ENCODE measurements at regions not wholly inside any gene's neighbourhood (a gene's known extent, or its start where the extent isn't known, plus 50 kb on each side); places are given as distances from the start of the nearest gene placed in this dataset.

DNA sequence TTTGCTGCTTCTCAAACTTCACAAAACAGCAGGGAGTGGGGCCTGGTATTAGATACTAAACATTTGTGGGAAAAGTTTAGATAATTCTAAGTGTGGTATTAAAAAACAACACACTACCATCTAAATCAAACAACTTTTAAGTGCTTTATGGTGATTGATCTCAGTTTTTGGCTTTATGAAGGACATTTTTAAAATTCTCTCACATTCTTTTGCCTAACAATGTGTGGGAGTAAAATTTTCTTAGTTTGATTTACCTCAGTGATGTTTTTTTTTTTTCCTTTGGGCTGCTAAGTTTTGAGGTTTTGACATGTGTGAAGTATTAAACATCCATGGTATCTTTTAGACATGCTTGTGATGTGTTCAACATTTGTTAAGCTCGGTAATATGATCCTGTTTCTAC is 116.2 kb downstream of the DISP1 start:
- DNase-seq: no peak
- Histone ChIP-seq H3K18ac (ENCODE audit: low read depth in 1 of 2, low read length in 2 of 2) (no peak overlapping the region), H3K4me2 (ENCODE audit: low read length, poor library complexity, severe bottlenecking) (no peak overlapping the region), H2AFZ (ENCODE audit: low read depth, low read length) (no peak overlapping the region), H3K4ac (ENCODE audit: low read depth in 1 of 2, low read length in 2 of 2) (no peak overlapping the region), H3K23ac (ENCODE audit: low read length in 2 of 2) (no peak overlapping the region), H3K27ac (ENCODE audit: low read length, poor library complexity, severe bottlenecking) (no peak overlapping the region), H3K36me3 (ENCODE audit: control insufficient read depth in 1 of 2, insufficient read depth in 2 of 2, low read depth in 1 of 2, low read length in 2 of 2) (no peaks in the 10 kb centered on the region), H4K91ac (ENCODE audit: low read length) (no peak overlapping the region), H3K27me3 (ENCODE audit: control insufficient read depth in 1 of 2, insufficient read depth in 1 of 2, low read length in 2 of 2) (no peaks in the 10 kb centered on the region), H2AK5ac (ENCODE audit: low read length, severe bottlenecking) (no peak overlapping the region), H4K8ac (ENCODE audit: low read length) (no peak overlapping the region), H3K4me3 (ENCODE audit: insufficient read depth in 1 of 2, low read depth in 1 of 2, low read length in 2 of 2) (no peak overlapping the region), H3K9me3 (ENCODE audit: control insufficient read depth, low read length) (no peaks in the 10 kb centered on the region), H3K79me1 (replicated peaks; ENCODE audit: low read length, poor library complexity, severe bottlenecking) (peaks cover 2% of the 10 kb centered on the region), H2BK5ac (ENCODE audit: low read depth, low read length, poor library complexity, severe bottlenecking) (no peak overlapping the region), H3K14ac (ENCODE audit: low read length in 2 of 2) (no peak overlapping the region), H2BK15ac (ENCODE audit: low read depth, poor library complexity, severe bottlenecking) (no peak overlapping the region), H2BK120ac (ENCODE audit: low read depth, low read length) (no peak overlapping the region), H2BK12ac (ENCODE audit: low read length in 2 of 2) (no peak overlapping the region), H3K4me1 (ENCODE audit: control insufficient read depth, insufficient read depth, low read depth, low read length) (peaks cover 2% of the 10 kb centered on the region), H3K9ac (ENCODE audit: low read length) (no peak overlapping the region)
- 100% methylated on average over 1 of the region's 1 CpG for WGBS

DNA sequence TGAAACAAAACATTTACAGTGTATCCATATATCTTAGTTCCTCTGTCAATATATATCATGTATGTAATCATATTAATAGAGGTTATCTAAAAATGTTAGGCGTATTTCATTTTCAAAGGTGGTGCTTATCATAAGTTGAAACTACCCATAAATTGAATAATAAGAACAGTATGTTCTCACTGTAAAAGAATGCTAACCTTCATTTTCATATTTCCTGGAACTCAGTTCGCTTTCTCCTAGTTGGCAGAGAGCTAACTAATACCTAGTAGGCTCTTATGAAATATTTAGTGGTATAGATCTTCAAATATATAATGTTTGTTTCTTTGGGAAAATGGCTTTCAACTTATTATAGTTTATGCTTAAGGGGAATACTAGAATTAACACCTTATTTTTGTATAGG is 118.4 kb downstream of the DISP1 start:
- Histone ChIP-seq H3K79me1 (replicated peaks; ENCODE audit: low read length, poor library complexity, severe bottlenecking) (peaks cover 3% of the 10 kb centered on the region), H3K4me1 (ENCODE audit: control insufficient read depth, insufficient read depth, low read depth, low read length) (no peaks in the 10 kb centered on the region), H2AFZ (ENCODE audit: low read depth, low read length) (no peak overlapping the region), H3K36me3 (ENCODE audit: control insufficient read depth in 1 of 2, insufficient read depth in 2 of 2, low read depth in 1 of 2, low read length in 2 of 2) (no peaks in the 10 kb centered on the region), H3K18ac (ENCODE audit: low read depth in 1 of 2, low read length in 2 of 2) (no peak overlapping the region), H3K27me3 (ENCODE audit: control insufficient read depth in 1 of 2, insufficient read depth in 1 of 2, low read length in 2 of 2) (no peaks in the 10 kb centered on the region), H3K23ac (ENCODE audit: low read length in 2 of 2) (no peak overlapping the region), H4K91ac (ENCODE audit: low read length) (no peak overlapping the region), H2BK120ac (ENCODE audit: low read depth, low read length) (no peak overlapping the region), H2BK12ac (ENCODE audit: low read length in 2 of 2) (no peak overlapping the region), H3K4me2 (ENCODE audit: low read length, poor library complexity, severe bottlenecking) (no peak overlapping the region), H3K14ac (ENCODE audit: low read length in 2 of 2) (no peak overlapping the region), H3K4me3 (ENCODE audit: insufficient read depth in 1 of 2, low read depth in 1 of 2, low read length in 2 of 2) (no peak overlapping the region), H2BK5ac (ENCODE audit: low read depth, low read length, poor library complexity, severe bottlenecking) (no peak overlapping the region), H4K8ac (ENCODE audit: low read length) (no peak overlapping the region), H3K9ac (ENCODE audit: low read length) (no peak overlapping the region), H2BK15ac (ENCODE audit: low read depth, poor library complexity, severe bottlenecking) (no peak overlapping the region), H2AK5ac (ENCODE audit: low read length, severe bottlenecking) (no peak overlapping the region), H3K4ac (ENCODE audit: low read depth in 1 of 2, low read length in 2 of 2) (no peak overlapping the region), H3K9me3 (ENCODE audit: control insufficient read depth, low read length) (no peaks in the 10 kb centered on the region), H3K27ac (ENCODE audit: low read length, poor library complexity, severe bottlenecking) (no peak overlapping the region)
- no CpG with 5 or more reads among the region's 2 CpGs for WGBS
- DNase-seq: no peak

DNA sequence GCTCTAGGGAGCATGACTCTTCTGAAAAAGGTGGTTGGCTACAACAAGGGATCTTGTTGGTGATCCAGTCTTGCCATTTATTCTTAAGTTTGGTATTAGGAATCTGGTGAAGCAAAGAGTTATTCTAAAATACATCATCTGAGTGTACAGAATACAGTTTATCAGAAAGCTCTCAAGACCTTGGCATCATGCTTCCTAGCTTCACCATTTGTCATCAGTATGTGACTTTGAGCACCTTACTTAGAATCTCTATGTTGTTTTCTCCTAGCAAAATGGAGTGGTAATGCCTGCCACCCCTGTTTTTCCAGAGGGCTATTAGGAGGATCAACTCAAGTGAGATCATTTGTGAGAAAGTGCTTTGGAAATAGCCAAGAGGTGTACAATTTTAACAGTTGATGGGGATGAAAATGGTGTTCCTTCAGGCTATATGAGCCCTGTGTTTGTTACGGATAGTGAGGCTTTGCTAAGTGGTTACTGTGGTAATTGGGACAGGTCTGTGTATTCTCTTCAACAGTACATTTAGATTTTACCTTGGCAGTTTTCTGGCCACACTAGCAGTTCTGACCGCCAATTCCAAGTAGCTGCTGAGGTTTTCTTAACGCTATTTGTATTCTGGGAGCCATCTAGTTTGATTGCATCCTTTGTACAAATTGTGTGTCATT is 120.5 kb downstream of the DISP1 start:
- no peak for DNase-seq
- H3K23ac ChIP-seq (ENCODE audit: low read length in 2 of 2): no peak overlapping the region
- H3K18ac ChIP-seq (ENCODE audit: low read depth in 1 of 2, low read length in 2 of 2): no peak overlapping the region
- H3K27me3 ChIP-seq (ENCODE audit: control insufficient read depth in 1 of 2, insufficient read depth in 1 of 2, low read length in 2 of 2): no peaks in the 10 kb centered on the region
- no peak overlapping the region for H3K27ac ChIP-seq (ENCODE audit: low read length, poor library complexity, severe bottlenecking)
- H3K4me2 ChIP-seq (ENCODE audit: low read length, poor library complexity, severe bottlenecking): no peak overlapping the region
- H2BK15ac ChIP-seq (ENCODE audit: low read depth, poor library complexity, severe bottlenecking): no peak overlapping the region
- H3K9ac ChIP-seq (ENCODE audit: low read length): no peak overlapping the region
- H4K91ac ChIP-seq (ENCODE audit: low read length): no peak overlapping the region
- H3K4me3 ChIP-seq (ENCODE audit: insufficient read depth in 1 of 2, low read depth in 1 of 2, low read length in 2 of 2): no peak overlapping the region
- H3K9me3 ChIP-seq (ENCODE audit: control insufficient read depth, low read length): no peaks in the 10 kb centered on the region
- no peak overlapping the region for H2BK5ac ChIP-seq (ENCODE audit: low read depth, low read length, poor library complexity, severe bottlenecking)
- H3K4ac ChIP-seq (ENCODE audit: low read depth in 1 of 2, low read length in 2 of 2): no peak overlapping the region
- no peak overlapping the region for H2AK5ac ChIP-seq (ENCODE audit: low read length, severe bottlenecking)
- H2AFZ ChIP-seq (ENCODE audit: low read depth, low read length): no peak overlapping the region
- H4K8ac ChIP-seq (ENCODE audit: low read length): no peak overlapping the region
- no peak overlapping the region for H3K14ac ChIP-seq (ENCODE audit: low read length in 2 of 2)
- H3K4me1 ChIP-seq (ENCODE audit: control insufficient read depth, insufficient read depth, low read depth, low read length): no peaks in the 10 kb centered on the region
- no peaks in the 10 kb centered on the region for H3K36me3 ChIP-seq (ENCODE audit: control insufficient read depth in 1 of 2, insufficient read depth in 2 of 2, low read depth in 1 of 2, low read length in 2 of 2)
- H3K79me1 ChIP-seq (replicated peaks; ENCODE audit: low read length, poor library complexity, severe bottlenecking): peaks cover 3% of the 10 kb centered on the region
- H2BK12ac ChIP-seq (ENCODE audit: low read length in 2 of 2): no peak overlapping the region
- 95% methylated on average over 3 of the region's 3 CpGs for WGBS
- no peak overlapping the region for H2BK120ac ChIP-seq (ENCODE audit: low read depth, low read length)

DNA sequence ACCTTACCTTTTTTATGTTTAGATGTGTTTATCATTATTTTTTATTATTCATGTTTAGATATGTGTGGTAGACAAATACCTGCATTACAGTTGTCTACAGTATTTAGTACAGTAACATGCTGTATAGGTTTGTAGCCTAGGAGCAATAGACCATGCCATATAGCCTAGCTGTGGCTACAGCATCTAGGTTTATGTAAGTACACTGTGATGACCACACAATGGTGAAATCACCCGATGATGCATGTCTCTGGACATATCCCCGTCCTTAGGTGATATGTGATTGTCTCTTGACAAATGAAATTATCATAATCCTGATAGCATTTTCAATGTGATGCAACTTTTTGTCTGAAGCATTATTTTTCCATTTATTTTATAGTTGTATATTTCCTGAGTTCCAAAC is 121.2 kb downstream of the DISP1 start:
- H3K9me3 ChIP-seq (ENCODE audit: control insufficient read depth, low read length): no peaks in the 10 kb centered on the region
- WGBS: no CpG with 5 or more reads among the region's 2 CpGs
- no peak overlapping the region for H2AK5ac ChIP-seq (ENCODE audit: low read length, severe bottlenecking)
- H2BK5ac ChIP-seq (ENCODE audit: low read depth, low read length, poor library complexity, severe bottlenecking): no peak overlapping the region
- H4K91ac ChIP-seq (ENCODE audit: low read length): no peak overlapping the region
- no peak for DNase-seq
- no peak overlapping the region for H3K18ac ChIP-seq (ENCODE audit: low read depth in 1 of 2, low read length in 2 of 2)
- H3K79me1 ChIP-seq (replicated peaks; ENCODE audit: low read length, poor library complexity, severe bottlenecking): peaks cover 3% of the 10 kb centered on the region
- no peak overlapping the region for H3K4ac ChIP-seq (ENCODE audit: low read depth in 1 of 2, low read length in 2 of 2)
- H3K36me3 ChIP-seq (ENCODE audit: control insufficient read depth in 1 of 2, insufficient read depth in 2 of 2, low read depth in 1 of 2, low read length in 2 of 2): no peaks in the 10 kb centered on the region
- H3K27ac ChIP-seq (ENCODE audit: low read length, poor library complexity, severe bottlenecking): no peak overlapping the region
- no peak overlapping the region for H2BK12ac ChIP-seq (ENCODE audit: low read length in 2 of 2)
- no peaks in the 10 kb centered on the region for H3K27me3 ChIP-seq (ENCODE audit: control insufficient read depth in 1 of 2, insufficient read depth in 1 of 2, low read length in 2 of 2)
- H3K4me3 ChIP-seq (ENCODE audit: insufficient read depth in 1 of 2, low read depth in 1 of 2, low read length in 2 of 2): no peak overlapping the region
- no peak overlapping the region for H4K8ac ChIP-seq (ENCODE audit: low read length)
- H3K23ac ChIP-seq (ENCODE audit: low read length in 2 of 2): no peak overlapping the region
- H3K4me2 ChIP-seq (ENCODE audit: low read length, poor library complexity, severe bottlenecking): no peak overlapping the region
- no peak overlapping the region for H2BK15ac ChIP-seq (ENCODE audit: low read depth, poor library complexity, severe bottlenecking)
- H3K4me1 ChIP-seq (ENCODE audit: control insufficient read depth, insufficient read depth, low read depth, low read length): no peaks in the 10 kb centered on the region
- H2AFZ ChIP-seq (ENCODE audit: low read depth, low read length): no peak overlapping the region
- no peak overlapping the region for H3K14ac ChIP-seq (ENCODE audit: low read length in 2 of 2)
- no peak overlapping the region for H3K9ac ChIP-seq (ENCODE audit: low read length)
- no peak overlapping the region for H2BK120ac ChIP-seq (ENCODE audit: low read depth, low read length)

Data from mesenchymal stem cell (in vitro differentiated cells and primary cell).